Jurkat, Clone E6-1 (cell line): ENCODE measurements at regions not wholly inside any gene's neighbourhood (a gene's known extent, or its start where the extent isn't known, plus 50 kb on each side); places are given as distances from the start of the nearest gene placed in this dataset.

ENCODE experiments used
- DNase-seq: peaks from one replicate; pipeline ENCODE4 v3.0.0-alpha.2; 2011; ENCODE audit warnings: low read depth, low spot score
- H3K4me3 ChIP-seq: 2 replicates; pipeline ENCODE4 v1.5.1; 2011; ENCODE audit warnings: mild to moderate bottlenecking, low read length, control low read depth, moderate library complexity

DNA sequence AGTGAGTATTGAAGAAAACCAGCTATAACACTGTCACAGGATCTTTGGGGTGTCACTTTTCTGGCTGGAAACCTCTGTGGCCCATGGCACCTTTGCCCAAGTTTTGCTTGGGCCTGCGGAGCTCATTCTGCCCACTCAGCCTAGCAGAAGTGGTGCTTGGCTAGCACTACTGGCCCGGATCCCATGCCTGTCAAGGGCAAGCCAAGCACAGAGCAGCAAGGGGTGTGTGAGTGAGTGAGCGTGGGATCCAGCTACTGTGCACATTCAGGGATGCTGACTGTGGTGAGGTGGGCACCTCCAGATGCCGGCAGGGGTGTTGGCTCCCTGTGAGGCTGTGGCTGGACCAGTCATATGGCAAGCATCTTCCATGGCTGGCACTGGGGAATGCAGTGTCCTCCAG, 55.4 kb upstream of the RASGEF1B start:
- no peak overlapping the region for H3K4me3 ChIP-seq
- no peak for DNase-seq

DNA sequence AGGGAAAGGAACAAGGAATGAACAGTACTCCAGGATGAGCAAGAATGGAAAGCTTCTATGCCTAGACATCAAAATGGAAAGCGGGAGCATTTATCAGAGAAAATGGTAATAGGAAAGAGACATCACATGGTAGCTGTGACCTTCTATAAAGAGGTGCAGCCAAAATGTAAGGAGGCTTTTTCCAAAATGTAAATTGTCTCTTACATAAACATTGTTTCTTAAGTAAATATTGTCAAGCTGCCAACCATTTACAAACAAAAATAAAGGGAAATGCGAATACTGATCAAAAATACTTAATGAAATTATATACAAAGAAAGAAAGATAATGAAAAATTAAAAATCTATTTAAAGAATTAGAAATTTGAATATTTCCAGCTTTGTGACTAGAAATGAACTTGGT, 55.0 kb upstream of the RASGEF1B start:
- H3K4me3 ChIP-seq, result no peak overlapping the region
- no peak for DNase-seq

DNA sequence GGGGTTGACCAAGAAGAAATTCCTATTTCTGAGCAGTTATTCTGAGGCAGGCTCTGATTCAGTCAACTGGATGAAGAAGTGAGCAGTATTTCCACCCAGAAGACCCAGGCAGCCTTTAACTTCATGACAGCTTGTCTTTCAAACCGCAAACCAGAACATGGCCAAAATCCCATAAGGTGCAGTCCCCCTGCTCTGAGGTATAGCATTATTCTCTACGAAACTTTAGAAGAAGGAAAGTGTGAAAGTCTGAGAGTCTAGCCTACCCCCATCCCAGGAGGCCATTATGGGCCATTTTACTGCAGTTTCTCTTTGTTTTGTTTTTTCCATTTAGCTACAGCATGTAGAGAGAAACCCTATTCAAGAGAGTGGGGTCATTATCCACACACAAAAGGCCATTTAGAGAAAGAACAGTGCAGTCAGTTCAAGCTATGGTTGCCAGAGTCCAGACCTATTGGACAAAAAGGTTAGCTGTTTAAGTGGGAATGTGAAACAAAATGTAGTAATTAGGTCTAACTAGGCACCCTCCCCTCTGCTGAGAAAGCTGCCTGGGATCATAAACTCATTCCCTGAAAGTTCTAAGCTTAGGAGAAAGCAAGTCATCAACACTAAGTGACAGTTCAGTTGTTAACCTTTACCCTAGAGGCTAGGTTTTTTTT, 52.1 kb upstream of the RASGEF1B start:
- no peak for DNase-seq
- no peak overlapping the region for H3K4me3 ChIP-seq

DNA sequence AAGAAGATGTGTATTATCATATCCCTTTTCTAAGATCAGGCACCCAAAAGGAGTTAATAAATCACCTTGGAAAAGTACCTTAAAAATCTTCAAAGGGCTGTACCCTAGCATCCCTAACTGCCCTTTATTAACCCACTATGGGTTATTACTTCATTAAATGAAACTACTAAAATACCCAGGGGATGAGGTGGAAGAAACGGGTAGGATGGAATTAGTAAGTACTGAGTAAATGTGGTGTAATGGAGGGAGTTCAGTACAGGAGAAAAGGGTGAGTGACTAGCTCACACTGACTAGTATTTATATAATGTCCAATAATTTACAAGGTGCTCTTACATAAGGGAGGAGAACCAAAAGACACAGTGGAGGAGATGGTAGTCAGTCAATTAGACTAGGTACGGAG, 51.0 kb upstream of the RASGEF1B start:
- H3K4me3 ChIP-seq, result no peak overlapping the region
- DNase-seq, result no peak

DNA sequence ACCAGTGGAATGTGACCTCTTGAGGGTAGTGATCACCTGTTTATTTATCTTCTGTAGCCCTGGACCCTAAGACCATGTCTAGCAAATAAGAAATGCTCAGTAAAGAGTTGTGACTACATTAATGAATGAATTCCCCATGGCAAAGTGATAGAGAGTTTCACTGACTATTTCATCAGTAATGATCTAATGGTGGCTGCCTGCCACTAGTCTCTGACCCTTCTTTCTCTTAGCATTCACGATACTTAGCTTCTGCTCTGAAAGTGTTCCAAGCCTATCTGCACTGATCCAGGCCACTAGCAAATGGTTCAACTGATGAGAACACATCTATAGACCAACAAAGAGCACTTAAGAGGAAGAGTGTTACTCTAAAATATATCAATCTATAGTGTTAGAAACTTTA, 50.0 kb upstream of the RASGEF1B start:
- no peak for DNase-seq
- no peak overlapping the region for H3K4me3 ChIP-seq
